HepG2 (cell line): ENCODE measurements at regions not wholly inside any gene's neighbourhood (a gene's known extent, or its start where the extent isn't known, plus 50 kb on each side); places are given as distances from the start of the nearest gene placed in this dataset.

ENCODE experiments used
- ATAC-seq: fragments of 200-7000 bp; cut with Tn5 transposase; 3 replicates; pipeline ENCODE4 v1.9.1; 2020; ENCODE audit warnings: mild to moderate bottlenecking, moderate library complexity
- BruUV-seq: library from RNA; stranded (reverse); fragments of 400-500 nt; replicated peaks from 2 replicates; lab custom pipeline; 2021; lab: Mats Ljungman, UMichigan
- CTCF ChIA-PET: fragments of 300-600 bp; formaldehyde crosslinking; extraction: SDS; loops from one replicate; lab custom pipeline; 2021; ENCODE audit warnings: low total read pairs, inconsistent platforms, low intra/inter-chr PET ratio; lab: Yijun Ruan, JAX
- POLR2A ChIA-PET: fragments of 350-600 bp; sonication (Branson Sonifier 250); formaldehyde crosslinking; loops from one replicate; lab custom pipeline; 2020; ENCODE audit warnings: antibody characterized with exemption, inconsistent platforms; lab: Yijun Ruan, JAX
- DNase-seq: peaks from one replicate; pipeline ENCODE4 v3.0.0-alpha.2; 2015; ENCODE audit warnings: low spot score
- FAIRE-seq: peaks from 3 replicates; lab custom pipeline; 2011; peaks lifted over from hg19 to GRCh38; lab: Jason Lieb, UNC
- H2AFZ ChIP-seq: one replicate; pipeline ENCODE4 v1.6.1; 2011; ENCODE audit warnings: low read length, inconsistent platforms
- H3K27ac ChIP-seq: fragments of 300-600 bp; 3 replicates; pipeline ENCODE4 v1.8.0; 2011; ENCODE audit warnings: mixed run types, mild to moderate bottlenecking, mixed read lengths, low read length, inconsistent platforms; ENCODE audit not compliant: insufficient read depth; ENCODE audit errors: extremely low read length
- H3K27me3 ChIP-seq, 2 experiments: fragments of 200-600 bp in 1 of 2; 2 replicates in 1 of 2; 3 replicates in 1 of 2; pipeline versions ENCODE4 v1.6.0 to v1.8.0; 2011; ENCODE audit warnings: low read length in 2 of 2, mild to moderate bottlenecking in 2 of 2, moderate library complexity in 2 of 2, inconsistent platforms in 1 of 2; ENCODE audit not compliant: insufficient read depth in 2 of 2, control insufficient read depth in 1 of 2
- H3K36me3 ChIP-seq, 2 experiments: fragments of 200-600 bp in 1 of 2; replicated peaks in 1 of 2; 2 replicates in 1 of 2; 3 replicates in 1 of 2; pipeline versions ENCODE4 v1.5.1 to v1.8.0; 2011; ENCODE audit warnings: low read length in 2 of 2, inconsistent platforms in 1 of 2; ENCODE audit not compliant: insufficient read depth in 2 of 2, control insufficient read depth in 1 of 2
- H3K4me1 ChIP-seq: 2 replicates; pipeline ENCODE4 v1.5.1; 2012; ENCODE audit warnings: low read length, inconsistent platforms; ENCODE audit not compliant: insufficient read depth
- H3K4me2 ChIP-seq: 2 replicates; pipeline ENCODE4 v1.6.0; 2011; ENCODE audit warnings: low read depth, low read length, inconsistent platforms
- H3K4me3 ChIP-seq, 3 experiments: fragments of 200-600 bp in 1 of 3; sonication (generic), shearing (Covaris generic) in 1 of 3; replicated peaks in 1 of 3; 2 replicates each; pipeline ENCODE4 v1.5.1; 2011 to 2016; ENCODE audit warnings: low read length in 3 of 3, inconsistent platforms in 2 of 3, low read depth in 2 of 3, mild to moderate bottlenecking in 2 of 3, control low read depth in 1 of 3, mixed read lengths in 1 of 3; ENCODE audit not compliant: insufficient read depth in 1 of 3
- H3K79me2 ChIP-seq: one replicate; pipeline ENCODE4 v1.6.1; 2011; ENCODE audit warnings: low read length, inconsistent platforms; ENCODE audit not compliant: insufficient read depth
- H3K9ac ChIP-seq: 2 replicates; pipeline ENCODE4 v1.6.0; 2011; ENCODE audit warnings: mild to moderate bottlenecking, low read depth, low read length, inconsistent platforms; ENCODE audit not compliant: insufficient read depth
- H3K9me3 ChIP-seq: 2 replicates; pipeline ENCODE4 v1.5.1; 2012; ENCODE audit warnings: mild to moderate bottlenecking, low read length
- H4K20me1 ChIP-seq: 2 replicates; pipeline ENCODE4 v1.6.0; 2011; ENCODE audit warnings: inconsistent platforms, mild to moderate bottlenecking, low read length, moderate library complexity; ENCODE audit not compliant: insufficient read depth
- ARNT ChIP-seq: fragments of 450-650 bp; IDR thresholded peaks from 2 replicates; pipeline ENCODE4 v1.6.1; 2017
- BCL3 ChIP-seq: sonication (generic); formaldehyde crosslinking; IDR thresholded peaks from 2 replicates; pipeline ENCODE4 v1.5.1; 2020; ENCODE audit warnings: mild to moderate bottlenecking, missing genetic modification reagents, moderate library complexity
- ELK4 ChIP-seq: sonication (generic); formaldehyde crosslinking; IDR thresholded peaks from 2 replicates; pipeline ENCODE4 v1.9.0; 2021; ENCODE audit warnings: missing genetic modification reagents, borderline replicate concordance
- FUBP1 ChIP-seq: sonication (generic); formaldehyde crosslinking; IDR thresholded peaks from 2 replicates; pipeline ENCODE4 v1.5.1; 2020; ENCODE audit warnings: missing genetic modification reagents, mild to moderate bottlenecking, borderline replicate concordance
- HCFC1 ChIP-seq: fragments of 150-350 bp; IDR thresholded peaks from 2 replicates; pipeline ENCODE4 v1.6.1; 2014; ENCODE audit warnings: low read depth, low read length
- HNRNPLL ChIP-seq: fragments of 200-400 bp; formaldehyde crosslinking; IDR thresholded peaks from 2 replicates; pipeline ENCODE4 v1.6.1; 2017; ENCODE audit warnings: mild to moderate bottlenecking, low read depth, low read length; ENCODE audit not compliant: poor library complexity, severe bottlenecking
- HOXA7 ChIP-seq: sonication (generic); formaldehyde crosslinking; IDR thresholded peaks from 2 replicates; pipeline ENCODE4 v1.8.1; 2022; ENCODE audit warnings: mild to moderate bottlenecking, missing genetic modification reagents, moderate library complexity
- KDM5A ChIP-seq: fragments of 200-600 bp; sonication (generic); IDR thresholded peaks from 2 replicates; pipeline ENCODE4 v1.7.0; 2018; ENCODE audit warnings: antibody characterized with exemption, mild to moderate bottlenecking, low read length, borderline replicate concordance
- KLF6 ChIP-seq: IDR thresholded peaks from 2 replicates; pipeline ENCODE4 v1.8.0; 2016; ENCODE audit warnings: missing biosample characterization, missing genetic modification reagents
- PRMT3 ChIP-seq: sonication (generic); formaldehyde crosslinking; IDR thresholded peaks from 2 replicates; pipeline ENCODE4 v1.8.1; 2022; ENCODE audit warnings: low read depth, mild to moderate bottlenecking, moderate library complexity, missing genetic modification reagents, borderline replicate concordance
- SOX13 ChIP-seq, 3 experiments: fragments of 450-650 bp in 1 of 3; sonication (generic) in 1 of 3; formaldehyde crosslinking in 1 of 3; IDR thresholded peaks in 2 of 3; conservative IDR thresholded peaks in 1 of 3; 2 replicates each; pipeline versions ENCODE4 v1.5.0 to v1.6.1; 2016 to 2020; ENCODE audit warnings: antibody characterized with exemption in 1 of 3, mild to moderate bottlenecking in 1 of 3, missing compliant biosample characterization in 1 of 3, missing genetic modification reagents in 1 of 3, moderate library complexity in 1 of 3
- TAF15 ChIP-seq: fragments of 200-400 bp; formaldehyde crosslinking; IDR thresholded peaks from one replicate; pipeline ENCODE4 v1.6.1; 2018; ENCODE audit warnings: mild to moderate bottlenecking, low read depth, low read length; ENCODE audit not compliant: poor library complexity, severe bottlenecking
- TOE1 ChIP-seq: sonication (generic); formaldehyde crosslinking; IDR thresholded peaks from 2 replicates; pipeline ENCODE4 v1.4.0; 2020; ENCODE audit warnings: mild to moderate bottlenecking, missing genetic modification reagents
- UBTF ChIP-seq: sonication (generic); formaldehyde crosslinking; IDR thresholded peaks from 2 replicates; pipeline ENCODE4 v1.4.0; 2020; ENCODE audit warnings: mild to moderate bottlenecking, missing genetic modification reagents
- ZNF224 ChIP-seq: sonication (generic); formaldehyde crosslinking; IDR thresholded peaks from 2 replicates; pipeline ENCODE4 v1.5.0; 2020; ENCODE audit warnings: mild to moderate bottlenecking, missing genetic modification reagents
- ZNF547 ChIP-seq: sonication (generic); formaldehyde crosslinking; IDR thresholded peaks from 2 replicates; pipeline ENCODE4 v1.5.1; 2020; ENCODE audit warnings: mild to moderate bottlenecking, missing genetic modification reagents
- ZNF780A ChIP-seq: sonication (generic); formaldehyde crosslinking; IDR thresholded peaks from 2 replicates; pipeline ENCODE4 v1.8.0; 2022; ENCODE audit warnings: mild to moderate bottlenecking, missing genetic modification reagents, moderate library complexity
- ZZZ3 ChIP-seq: sonication (generic); formaldehyde crosslinking; IDR thresholded peaks from 2 replicates; pipeline ENCODE4 v1.4.0; 2020; ENCODE audit warnings: missing genetic modification reagents, mild to moderate bottlenecking, borderline replicate concordance
- WGBS: methylation state at CpG from one replicate; pipeline ENCODE4 v1.1.6; 2017; ENCODE audit warnings: low lambda C conversion rate; 5-methylcytosine and 5-hydroxymethylcytosine counted together
- in situ Hi-C: cut with HindIII; loops from 2 replicates; pipeline ENCODE4 v1.10.0; 2017; ENCODE audit warnings: low pct_unique_long_range_greater_than_20kb; ENCODE audit not compliant: extremely low pct_ligation_motif_present
- intact Hi-C: fragments of 100-400 bp; cut with micrococcal nuclease; formaldehyde crosslinking; loops from one replicate; pipeline ENCODE4 v1.10.0; 2022; ENCODE audit not compliant: unreplicated experiment

- no peak for ATAC-seq
- BruUV-seq = no TSS peak
- Histone ChIP-seq H2AFZ (no peak overlapping the region), H4K20me1 (no peaks in the 10 kb centered on the region), H3K27me3 (peaks cover 17 to 67% of the 10 kb centered on the region in 2 experiments; a peak in 4 of 5 replicates), H3K9me3 (no peaks in the 10 kb centered on the region), H3K79me2 (no peaks in the 10 kb centered on the region), H3K4me2 (no peak overlapping the region), H3K27ac (no peak overlapping the region), H3K36me3 (no peaks in the 10 kb centered on the region), H3K4me3 (no peak overlapping the region), H3K4me1 (no peaks in the 10 kb centered on the region), H3K9ac (no peak overlapping the region)
- intact Hi-C loops (no loop called here), in situ Hi-C loops (no loop called here)
- DNase-seq = no peak
- FAIRE-seq = no peak
- WGBS = 39% methylated on average over 10 of the region's 10 CpGs
- CTCF ChIA-PET = no interaction called here
- POLR2A ChIA-PET = no interaction called here
- no peak for TF ChIP-seq TAF15
- no peak for TF ChIP-seq ARNT
- no peak for TF ChIP-seq KDM5A
- TF ChIP-seq ZNF780A = no peak
- TF ChIP-seq SOX13 (IDR thresholded peaks at IDR 0.05) = no peak
- TF ChIP-seq SOX13 (CRISPR knock-in tag; conservative IDR thresholded peaks at IDR 0.05 in 1 of 2, IDR thresholded peaks at IDR 0.05 in 1 of 2) = no peak
- no peak for TF ChIP-seq TOE1
- no peak for TF ChIP-seq PRMT3 (CRISPR knock-in tag)
- TF ChIP-seq HNRNPLL = no peak
- TF ChIP-seq BCL3 (CRISPR knock-in tag) = no peak
- TF ChIP-seq ZZZ3 (CRISPR knock-in tag) = no peak
- no peak for TF ChIP-seq KLF6 (CRISPR knock-in tag)
- no peak for TF ChIP-seq ZNF224 (CRISPR knock-in tag)
- no peak for TF ChIP-seq ZNF547 (CRISPR knock-in tag)
- no peak for TF ChIP-seq HCFC1
- no peak for TF ChIP-seq UBTF (CRISPR knock-in tag)
- TF ChIP-seq HOXA7 = no peak
- no peak for TF ChIP-seq FUBP1 (CRISPR knock-in tag)
- TF ChIP-seq ELK4 (CRISPR knock-in tag) = no peak
Measured at GRCh38 chr2:239585422-239585821, 184.6 kb upstream of the HDAC4 start.
